Urothelium cell line (cell line): ENCODE measurements at regions not wholly inside any gene's neighbourhood (a gene's known extent, or its start where the extent isn't known, plus 50 kb on each side); places are given as distances from the start of the nearest gene placed in this dataset.
A peak's percentile ranks its signal among the peaks of the same experiment; 100 is the strongest.
"Not testable (repeated sequence)": the region's sequence is repeated elsewhere in the genome, so short reads cannot be mapped to it uniquely, and the experiment has no call there.

ENCODE experiments used
- DNase-seq: peaks from one replicate; pipeline ENCODE4 v3.0.0; 2011; ENCODE audit warnings: low spot score, mixed read lengths
- FAIRE-seq: peaks from 2 replicates; lab custom pipeline; 2011; peaks lifted over from hg19 to GRCh38; lab: Jason Lieb, UNC

GRCh38 chr12:75944097-75944904 lies 87.3 kb downstream of the PHLDA1 start:
- FAIRE-seq (no peak), DNase-seq (peak; percentile 27)

GRCh38 chr12:75943730-75944096 lies 87.9 kb downstream of the PHLDA1 start:
- FAIRE-seq: no peak
- DNase-seq: no peak

- not testable (repeated sequence) for FAIRE-seq, DNase-seq
Observed at GRCh38 chr12:75941661-75942060, 89.9 kb downstream of the PHLDA1 start.

GRCh38 chr12:75939016-75939642 lies 92.4 kb downstream of the PHLDA1 start:
- FAIRE-seq (no peak), DNase-seq (no peak)

GRCh38 chr12:75938189-75938588 lies 93.4 kb downstream of the PHLDA1 start:
- DNase-seq (no peak), FAIRE-seq (no peak)

GRCh38 chr12:75937486-75937885 lies 94.1 kb downstream of the PHLDA1 start:
- no peak for FAIRE-seq
- DNase-seq: no peak

GRCh38 chr12:75936515-75937440 lies 94.8 kb downstream of the PHLDA1 start:
- DNase-seq: no peak
- FAIRE-seq: no peak

- DNase-seq (no peak), FAIRE-seq (no peak)
Observed at GRCh38 chr12:75935539-75936242, 95.9 kb downstream of the PHLDA1 start.

- DNase-seq (peak; percentile 30), FAIRE-seq (no peak)
Observed at GRCh38 chr12:75933101-75933500, 98.5 kb downstream of the PHLDA1 start.

GRCh38 chr12:75932241-75932640 lies 99.3 kb downstream of the PHLDA1 start:
- no peak for DNase-seq
- FAIRE-seq: no peak

- DNase-seq: no peak
- no peak for FAIRE-seq
Observed at GRCh38 chr12:75923964-75924666, 107.5 kb downstream of the PHLDA1 start.

- no peak for DNase-seq
- FAIRE-seq: no peak
Observed at GRCh38 chr12:75922944-75923642, 108.5 kb downstream of the PHLDA1 start.

- FAIRE-seq (no peak), DNase-seq (no peak)
Observed at GRCh38 chr12:75921622-75922289, 109.8 kb downstream of the PHLDA1 start.

GRCh38 chr12:75917715-75918114 lies 113.9 kb downstream of the PHLDA1 start:
- DNase-seq: no peak
- FAIRE-seq: no peak

- DNase-seq (no peak), FAIRE-seq (no peak)
Observed at GRCh38 chr12:75917083-75917482, 114.5 kb downstream of the PHLDA1 start.

GRCh38 chr12:75913502-75914351 lies 117.8 kb downstream of the PHLDA1 start:
- FAIRE-seq (no peak), DNase-seq (no peak)

GRCh38 chr12:75909714-75910656 lies 121.6 kb downstream of the PHLDA1 start:
- DNase-seq (no peak), FAIRE-seq (no peak)
